ENCODE measurements at regions not wholly inside any gene's neighbourhood (a gene's known extent, or its start where the extent isn't known, plus 50 kb on each side); places are given as distances from the start of the nearest gene placed in this dataset.

- H3K4me3 ChIP-seq (ENCODE audit: low read depth, low read length), result no peak overlapping the region
- no peak for DNase-seq (ENCODE audit: low read depth)
- TF ChIP-seq, protein P1, sequence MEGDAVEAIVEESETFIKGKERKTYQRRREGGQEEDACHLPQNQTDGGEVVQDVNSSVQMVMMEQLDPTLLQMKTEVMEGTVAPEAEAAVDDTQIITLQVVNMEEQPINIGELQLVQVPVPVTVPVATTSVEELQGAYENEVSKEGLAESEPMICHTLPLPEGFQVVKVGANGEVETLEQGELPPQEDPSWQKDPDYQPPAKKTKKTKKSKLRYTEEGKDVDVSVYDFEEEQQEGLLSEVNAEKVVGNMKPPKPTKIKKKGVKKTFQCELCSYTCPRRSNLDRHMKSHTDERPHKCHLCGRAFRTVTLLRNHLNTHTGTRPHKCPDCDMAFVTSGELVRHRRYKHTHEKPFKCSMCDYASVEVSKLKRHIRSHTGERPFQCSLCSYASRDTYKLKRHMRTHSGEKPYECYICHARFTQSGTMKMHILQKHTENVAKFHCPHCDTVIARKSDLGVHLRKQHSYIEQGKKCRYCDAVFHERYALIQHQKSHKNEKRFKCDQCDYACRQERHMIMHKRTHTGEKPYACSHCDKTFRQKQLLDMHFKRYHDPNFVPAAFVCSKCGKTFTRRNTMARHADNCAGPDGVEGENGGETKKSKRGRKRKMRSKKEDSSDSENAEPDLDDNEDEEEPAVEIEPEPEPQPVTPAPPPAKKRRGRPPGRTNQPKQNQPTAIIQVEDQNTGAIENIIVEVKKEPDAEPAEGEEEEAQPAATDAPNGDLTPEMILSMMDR (IDR thresholded peaks at IDR 0.05; ENCODE audit: insufficient read depth, low read depth, low read length, missing control alignments), result no peak
These were observed 76.2 kb downstream of the PLCE1 start for GRCh38 chr10:94069884-94070283.

DNA sequence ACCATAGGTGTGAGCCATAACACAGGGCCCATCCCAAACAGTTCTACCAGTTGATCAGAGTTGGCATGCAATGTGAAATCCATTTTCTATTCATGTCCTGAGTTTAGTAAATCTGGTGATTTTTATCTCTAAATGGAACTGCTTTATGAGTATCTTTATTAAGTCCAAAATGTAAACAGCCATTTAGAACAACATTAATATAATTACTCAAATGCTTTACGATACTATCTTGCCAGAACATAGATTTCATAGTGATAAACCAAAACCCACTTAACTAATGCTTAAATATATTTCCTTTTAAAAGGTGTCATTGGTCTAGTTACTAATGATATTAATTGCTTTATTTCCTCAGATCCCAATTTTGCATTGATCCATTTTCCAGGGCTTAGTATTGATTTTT lies 80.7 kb downstream of the PLCE1 start:
- TF ChIP-seq, protein P1 (IDR thresholded peaks at IDR 0.05; ENCODE audit: insufficient read depth, low read depth, low read length, missing control alignments), result no peak
- no peak overlapping the region for H3K4me3 ChIP-seq (ENCODE audit: low read depth, low read length)
- no peak for DNase-seq (ENCODE audit: low read depth)

DNA sequence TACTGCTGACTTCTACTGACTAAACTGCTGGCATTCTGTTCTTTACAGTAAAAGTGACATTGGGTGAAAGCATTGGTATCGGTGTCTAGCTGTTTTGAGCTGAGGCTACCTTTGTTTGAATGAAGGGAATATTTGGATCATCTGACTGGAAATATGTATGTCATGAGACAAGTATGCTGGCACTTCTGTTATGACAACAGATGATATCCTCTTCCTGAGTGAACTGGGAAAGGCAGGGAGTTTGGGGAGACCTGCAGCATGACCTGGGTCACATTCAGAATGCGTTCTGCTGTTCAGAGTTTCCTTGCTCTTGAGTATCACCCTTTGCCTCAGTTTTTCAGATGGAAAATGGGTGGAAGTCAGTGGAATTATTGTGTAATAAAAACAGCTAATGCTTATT lies 81.8 kb downstream of the PLCE1 start:
- no peak overlapping the region for H3K4me3 ChIP-seq (ENCODE audit: low read depth, low read length)
- no peak for DNase-seq (ENCODE audit: low read depth)
- TF ChIP-seq, protein P1 (IDR thresholded peaks at IDR 0.05; ENCODE audit: insufficient read depth, low read depth, low read length, missing control alignments), result no peak

- no peak for DNase-seq (ENCODE audit: low read depth)
- no peak overlapping the region for H3K4me3 ChIP-seq (ENCODE audit: low read depth, low read length)
- TF ChIP-seq, protein P1 (IDR thresholded peaks at IDR 0.05; ENCODE audit: insufficient read depth, low read depth, low read length, missing control alignments), result no peak
These were observed 82.7 kb downstream of the PLCE1 start for GRCh38 chr10:94076325-94076841.

DNA sequence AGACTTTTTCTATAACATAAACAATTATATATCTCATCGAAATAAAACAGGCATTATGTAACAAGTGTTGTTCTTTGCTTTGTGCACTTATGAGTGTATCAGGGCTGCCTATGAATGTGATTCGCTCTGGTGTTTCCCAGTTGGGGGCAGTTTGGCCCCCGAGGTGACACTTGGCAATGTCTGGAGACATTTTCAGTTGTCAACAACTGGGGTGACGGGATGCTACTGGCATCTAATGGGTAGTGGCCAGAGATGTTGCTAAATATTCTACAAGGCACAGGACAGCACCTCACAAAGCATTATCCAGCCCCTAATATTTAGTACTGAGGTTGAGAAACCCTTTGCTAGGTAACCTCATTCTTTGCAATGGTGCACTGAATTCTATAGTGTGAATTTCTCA lies 83.3 kb downstream of the PLCE1 start:
- TF ChIP-seq, protein P1 (IDR thresholded peaks at IDR 0.05; ENCODE audit: insufficient read depth, low read depth, low read length, missing control alignments), result no peak
- H3K4me3 ChIP-seq (ENCODE audit: low read depth, low read length), result no peak overlapping the region

GRCh38 chr10:94080108-94080507 lies 86.4 kb downstream of the PLCE1 start:
- TF ChIP-seq, protein P1 (IDR thresholded peaks at IDR 0.05; ENCODE audit: insufficient read depth, low read depth, low read length, missing control alignments), result no peak
- no peak for DNase-seq (ENCODE audit: low read depth)
- no peak overlapping the region for H3K4me3 ChIP-seq (ENCODE audit: low read depth, low read length)

More for the DNA sequence above, 83.3 kb downstream of the PLCE1 start:
- DNase-seq (ENCODE audit: low read depth), result no peak

DNA sequence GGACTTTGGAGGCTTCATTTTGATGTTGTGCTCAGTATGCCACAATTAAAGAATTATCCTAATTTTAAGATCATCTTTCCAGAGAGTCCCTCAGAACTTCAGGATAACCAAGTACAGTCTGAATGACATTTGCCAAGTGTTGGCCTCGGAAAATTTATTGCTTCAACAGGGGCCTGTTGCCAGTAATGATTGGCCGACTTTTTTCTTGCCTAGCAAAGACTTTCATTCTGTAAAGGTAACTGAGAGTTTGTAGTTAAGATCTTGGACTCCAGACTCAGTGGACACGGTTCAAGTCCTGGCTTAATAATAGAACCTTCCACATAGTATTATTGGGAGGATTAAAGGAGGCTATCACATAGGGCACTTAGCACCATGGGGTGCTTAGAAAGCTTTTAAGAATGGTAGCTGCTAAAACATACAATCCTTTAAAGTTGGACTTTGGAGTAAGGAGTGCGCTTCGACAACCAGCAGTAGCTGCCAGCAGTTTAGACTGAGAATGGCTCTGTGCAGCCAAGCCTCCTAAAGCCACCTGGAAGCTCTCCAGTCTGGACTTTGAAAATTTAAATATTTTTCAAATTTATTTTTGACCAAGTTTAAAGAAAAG lies 90.0 kb downstream of the PLCE1 start:
- TF ChIP-seq, protein P1 (IDR thresholded peaks at IDR 0.05; ENCODE audit: insufficient read depth, low read depth, low read length, missing control alignments), result no peak
- no peak for DNase-seq (ENCODE audit: low read depth)
- no peak overlapping the region for H3K4me3 ChIP-seq (ENCODE audit: low read depth, low read length)
